Right renal pelvis (tissue), 4 donors: ENCODE measurements at regions not wholly inside any gene's neighbourhood (a gene's known extent, or its start where the extent isn't known, plus 50 kb on each side); places are given as distances from the start of the nearest gene placed in this dataset.

Experiments used
- DNase-seq, 4 donors: peaks; one replicate each; pipeline ENCODE4 v3.0.0-alpha.2; 2013; ENCODE audit warnings: low read depth in 4 of 4, low spot score in 3 of 4, missing footprints in 1 of 4

DNA sequence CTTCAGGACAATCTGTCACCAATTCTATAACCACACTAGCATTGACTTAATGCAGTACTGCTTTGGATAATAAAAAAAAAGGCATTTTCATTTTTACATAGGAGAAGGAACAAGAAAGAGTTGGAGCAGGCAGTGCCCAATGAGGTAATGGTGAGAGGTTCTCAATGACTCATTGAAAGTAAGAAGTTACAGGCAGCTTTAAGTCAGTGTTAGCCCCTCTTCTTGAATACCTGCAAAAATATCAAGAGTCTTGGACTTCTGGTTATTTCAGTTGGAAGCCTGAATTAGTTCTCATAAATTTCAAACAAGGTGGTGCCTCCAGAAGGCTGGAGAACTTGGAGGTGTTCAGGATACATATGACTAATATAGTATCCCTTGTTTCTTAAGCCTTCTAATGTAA is 422.5 kb downstream of the HTR7 start:
- no peak for DNase-seq

DNA sequence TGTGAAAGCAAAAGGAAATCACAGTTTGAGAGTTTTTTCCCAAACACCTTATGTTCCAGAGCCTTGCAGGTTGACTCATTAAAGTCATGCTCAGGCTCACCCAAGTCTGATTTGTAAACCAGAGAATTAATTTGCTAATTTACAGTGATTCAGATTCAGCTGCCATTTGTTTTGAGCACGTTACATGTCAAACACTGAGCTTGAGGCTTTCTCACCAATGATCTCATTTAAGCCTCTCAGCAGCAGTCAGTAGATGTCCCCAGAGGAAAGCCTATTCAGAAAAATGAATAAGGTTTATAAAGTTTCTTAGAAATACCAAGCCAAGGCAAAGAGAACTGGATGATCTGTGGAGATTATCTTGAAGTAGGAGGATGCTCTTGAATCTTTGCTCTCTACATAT is 420.4 kb downstream of the HTR7 start:
- DNase-seq = no peak

DNA sequence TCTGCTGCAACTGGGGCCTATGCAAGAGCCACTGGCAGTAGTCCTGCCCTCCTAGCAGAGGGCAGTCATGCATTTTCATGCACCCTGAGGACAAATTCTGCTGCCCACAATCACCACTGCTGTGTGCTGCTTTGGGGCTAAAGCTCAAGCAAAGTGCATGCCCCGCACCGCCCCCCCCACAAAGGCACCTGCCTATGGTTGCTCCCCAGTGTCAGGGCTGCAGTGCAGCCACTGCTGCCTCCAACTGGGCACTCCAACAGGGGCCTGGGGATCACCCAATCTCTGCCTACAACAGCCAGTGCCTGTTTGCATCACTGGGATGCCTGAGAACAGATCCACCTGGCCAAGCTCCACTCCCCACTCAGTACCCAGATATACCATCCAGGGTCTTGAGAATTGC is 417.0 kb downstream of the HTR7 start:
- DNase-seq = no peak

- DNase-seq = no peak
These were observed 414.5 kb downstream of the HTR7 start for GRCh38 chr10:90443342-90443741.

DNA sequence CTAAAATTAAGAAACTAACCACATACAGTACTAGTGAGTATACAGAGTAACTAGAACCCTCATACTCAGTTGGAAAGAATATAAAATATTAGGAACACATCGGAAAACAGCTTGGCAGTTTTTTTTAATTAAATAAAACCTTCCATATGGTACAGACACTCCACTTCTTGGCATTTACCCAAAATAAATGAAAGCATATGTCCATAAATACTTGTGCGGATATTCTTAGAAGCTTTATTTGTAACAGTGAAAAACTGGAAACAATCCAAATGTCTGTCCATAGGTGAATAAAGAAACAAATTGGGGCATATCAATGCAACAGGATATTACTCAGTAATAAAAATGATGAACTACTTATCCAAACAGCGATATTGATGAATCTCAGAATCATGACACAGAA is 410.0 kb downstream of the HTR7 start:
- no peak for DNase-seq

DNA sequence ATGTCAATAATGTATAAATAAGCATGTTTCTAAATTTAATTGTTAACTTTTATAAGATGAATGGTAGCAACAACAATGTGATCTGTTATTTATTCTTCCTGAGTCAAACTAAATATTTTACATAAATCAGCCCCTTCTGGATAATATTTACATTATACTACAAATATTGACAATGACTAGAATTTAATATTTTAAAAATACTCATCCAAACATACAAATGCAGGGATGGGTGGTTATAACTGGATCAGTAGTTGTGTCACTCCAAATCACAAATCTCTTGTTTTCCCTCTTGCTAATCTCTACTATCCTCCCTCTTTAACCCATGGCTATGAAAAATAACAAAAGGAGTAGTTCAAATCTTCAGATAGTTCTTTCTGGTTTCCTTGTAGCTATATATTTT is 407.0 kb downstream of the HTR7 start:
- no peak for DNase-seq

- no peak for DNase-seq
These were observed 406.6 kb downstream of the HTR7 start for GRCh38 chr10:90451283-90451682.

- no peak for DNase-seq
These were observed 399.8 kb downstream of the HTR7 start for GRCh38 chr10:90458054-90458453.

DNA sequence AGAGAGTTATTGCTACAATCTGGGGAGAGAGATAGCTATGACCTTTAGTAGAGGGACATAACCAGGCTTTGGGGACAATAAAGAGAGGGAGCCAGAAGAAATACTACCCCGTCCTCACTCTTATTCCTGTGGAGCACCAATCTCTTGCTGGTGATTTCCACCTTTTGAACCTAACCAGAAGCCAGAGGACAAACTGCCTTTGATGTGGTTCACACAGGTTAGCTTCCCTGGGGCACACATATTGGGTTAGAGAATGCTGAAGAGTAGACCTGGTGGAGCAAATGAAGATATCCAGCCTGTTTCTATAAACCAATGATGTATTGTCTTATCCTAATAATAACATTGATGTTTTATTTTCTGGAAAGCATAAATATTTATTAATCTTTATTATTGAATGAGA is 399.3 kb downstream of the HTR7 start:
- DNase-seq = no peak

GRCh38 chr10:90461437-90462155 is 396.2 kb downstream of the HTR7 start:
- no peak for DNase-seq

GRCh38 chr10:90462749-90463470 is 394.9 kb downstream of the HTR7 start:
- DNase-seq = no peak

DNA sequence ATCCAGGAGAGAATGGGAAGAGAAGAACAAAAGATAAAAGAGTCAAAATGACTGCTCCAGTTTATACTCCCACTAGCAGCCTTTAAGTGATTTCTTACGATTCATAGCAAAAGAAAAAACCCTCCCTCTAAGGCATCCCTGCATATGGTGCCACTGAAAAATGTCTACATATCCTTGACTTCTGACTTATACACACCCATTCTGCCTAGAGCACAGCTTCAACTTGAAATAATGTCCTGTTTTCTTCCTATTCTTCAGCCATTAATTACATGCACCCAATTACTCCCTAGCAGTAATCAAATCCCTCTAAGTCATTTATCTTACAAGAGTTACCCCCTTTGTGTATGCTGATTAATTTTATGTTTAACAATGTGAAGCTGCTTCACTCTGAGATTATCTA is 393.5 kb downstream of the HTR7 start:
- no peak for DNase-seq

GRCh38 chr10:90470966-90471365 is 386.9 kb downstream of the HTR7 start:
- no peak for DNase-seq

- no peak for DNase-seq
These were observed 377.4 kb downstream of the HTR7 start for GRCh38 chr10:90480466-90480865.

GRCh38 chr10:90481326-90481923 is 376.4 kb downstream of the HTR7 start:
- no peak for DNase-seq

DNA sequence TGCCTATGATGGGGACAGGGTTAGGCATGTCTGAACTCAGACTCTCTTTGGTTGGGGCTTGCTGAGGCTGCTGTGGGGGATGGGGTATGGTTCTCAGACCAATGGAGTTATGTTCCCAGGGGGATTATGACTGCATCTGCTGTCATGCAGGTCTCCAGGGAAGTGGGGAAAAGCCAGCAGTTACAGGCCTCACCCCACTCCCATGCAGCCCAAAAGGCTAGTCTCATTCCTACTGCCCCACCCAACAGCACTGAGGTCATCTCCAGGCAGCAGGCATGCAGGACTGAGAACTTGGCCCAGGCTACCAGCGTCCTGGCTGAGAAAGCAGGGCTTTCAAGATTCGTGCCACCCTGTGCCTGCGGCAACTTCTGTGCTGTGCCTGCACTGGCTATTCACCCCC is 373.3 kb downstream of the HTR7 start:
- DNase-seq = no peak

- no peak for DNase-seq
These were observed 363.7 kb downstream of the HTR7 start for GRCh38 chr10:90494183-90494582.

GRCh38 chr10:90504172-90504571 is 353.7 kb downstream of the HTR7 start:
- no peak for DNase-seq

DNA sequence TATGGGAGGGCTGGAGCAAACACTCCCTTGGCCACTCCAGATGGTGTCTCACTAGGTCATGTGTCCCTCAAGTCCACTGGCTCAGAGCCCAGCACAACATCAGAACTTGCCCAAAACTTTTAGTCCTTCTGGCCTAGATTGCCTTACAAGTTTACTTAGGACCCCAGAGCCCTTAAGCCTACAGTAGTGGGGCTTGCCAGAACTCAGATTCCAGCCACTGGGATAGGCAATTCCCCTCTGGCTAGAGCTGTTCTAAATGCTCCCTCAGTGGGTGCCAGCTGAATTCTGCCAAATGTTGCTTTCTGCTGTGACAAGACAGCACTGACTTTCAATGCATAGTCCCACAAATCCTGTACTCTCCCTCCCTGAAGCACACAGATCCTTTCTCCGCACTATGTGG is 331.1 kb downstream of the HTR7 start:
- no peak for DNase-seq

DNA sequence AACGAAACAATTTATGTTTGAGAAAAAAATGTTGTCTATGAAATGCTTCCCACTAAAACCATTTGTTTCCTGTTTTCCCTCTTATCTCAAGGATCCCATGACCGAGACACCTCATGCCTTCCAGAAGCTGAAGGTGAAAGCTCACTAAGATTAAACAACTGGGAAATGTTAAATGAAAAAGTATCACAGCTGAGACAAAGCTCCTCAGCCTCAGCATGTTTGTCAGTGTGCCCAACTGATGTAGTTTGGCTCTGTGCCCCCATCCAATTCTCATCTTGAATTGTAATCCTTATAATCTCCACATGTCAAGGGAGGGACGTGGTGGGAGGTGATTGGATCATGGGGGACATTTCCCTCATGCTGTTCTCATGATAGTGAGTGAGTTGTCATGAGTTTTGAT is 327.3 kb downstream of the HTR7 start:
- no peak for DNase-seq

GRCh38 chr10:90557385-90557784 is 300.5 kb downstream of the HTR7 start:
- DNase-seq = no peak

DNA sequence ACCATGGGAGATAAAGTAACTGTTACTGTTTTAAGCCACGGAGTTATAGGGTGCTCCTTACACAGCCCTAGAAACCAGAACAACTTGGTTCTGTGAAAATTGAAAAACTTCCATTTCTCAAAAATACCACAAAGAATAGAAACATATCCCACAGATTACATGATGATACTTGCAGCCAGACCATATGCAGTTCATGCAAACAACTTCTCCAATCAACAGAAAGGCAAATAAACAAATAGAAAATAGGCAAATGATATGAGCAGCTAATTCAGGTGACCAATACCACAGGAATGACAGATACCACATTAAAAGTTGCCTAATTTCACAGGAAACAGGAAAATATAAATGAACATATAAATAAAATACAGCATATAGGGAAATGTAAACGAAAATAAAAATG is 297.5 kb downstream of the HTR7 start:
- no peak for DNase-seq
